ENCODE measurements at regions not wholly inside any gene's neighbourhood (a gene's known extent, or its start where the extent isn't known, plus 50 kb on each side); places are given as distances from the start of the nearest gene placed in this dataset.

DNA sequence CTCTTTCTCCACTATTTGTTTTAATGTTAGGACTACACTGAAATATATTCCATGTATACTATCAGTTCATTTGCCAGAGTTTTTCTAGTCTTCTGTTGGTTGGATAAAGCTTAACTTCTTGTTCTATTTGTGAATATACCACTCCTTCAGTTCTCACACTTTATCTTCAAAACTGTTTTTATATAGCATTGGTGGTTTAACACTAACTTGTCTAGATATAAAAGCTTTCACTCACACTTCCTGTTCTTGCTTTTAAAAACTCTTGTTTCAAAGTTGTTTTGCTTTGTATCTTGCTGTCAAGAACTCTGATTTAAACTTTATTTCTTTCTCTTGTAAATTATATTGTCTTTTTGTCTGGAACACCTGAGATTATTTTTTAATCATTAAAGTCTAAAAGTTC, 226.8 kb upstream of the TENT5A start:
- no peaks in the 10 kb centered on the region for H3K36me3 ChIP-seq (ENCODE audit: control insufficient read depth, insufficient read depth, low read length)
- no peak overlapping the region for H3K4me3 ChIP-seq (replicated peaks; ENCODE audit: low read depth, low read length)
- TF ChIP-seq, protein P1, sequence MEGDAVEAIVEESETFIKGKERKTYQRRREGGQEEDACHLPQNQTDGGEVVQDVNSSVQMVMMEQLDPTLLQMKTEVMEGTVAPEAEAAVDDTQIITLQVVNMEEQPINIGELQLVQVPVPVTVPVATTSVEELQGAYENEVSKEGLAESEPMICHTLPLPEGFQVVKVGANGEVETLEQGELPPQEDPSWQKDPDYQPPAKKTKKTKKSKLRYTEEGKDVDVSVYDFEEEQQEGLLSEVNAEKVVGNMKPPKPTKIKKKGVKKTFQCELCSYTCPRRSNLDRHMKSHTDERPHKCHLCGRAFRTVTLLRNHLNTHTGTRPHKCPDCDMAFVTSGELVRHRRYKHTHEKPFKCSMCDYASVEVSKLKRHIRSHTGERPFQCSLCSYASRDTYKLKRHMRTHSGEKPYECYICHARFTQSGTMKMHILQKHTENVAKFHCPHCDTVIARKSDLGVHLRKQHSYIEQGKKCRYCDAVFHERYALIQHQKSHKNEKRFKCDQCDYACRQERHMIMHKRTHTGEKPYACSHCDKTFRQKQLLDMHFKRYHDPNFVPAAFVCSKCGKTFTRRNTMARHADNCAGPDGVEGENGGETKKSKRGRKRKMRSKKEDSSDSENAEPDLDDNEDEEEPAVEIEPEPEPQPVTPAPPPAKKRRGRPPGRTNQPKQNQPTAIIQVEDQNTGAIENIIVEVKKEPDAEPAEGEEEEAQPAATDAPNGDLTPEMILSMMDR (IDR thresholded peaks at IDR 0.05; ENCODE audit: insufficient read depth, low read length, poor library complexity, severe bottlenecking) = no peak
- no peaks in the 10 kb centered on the region for H3K27me3 ChIP-seq (replicated peaks; ENCODE audit: control insufficient read depth, insufficient read depth, low read length)
- DNase-seq (ENCODE audit: extremely low read depth, insufficient read length) = no peak

DNA sequence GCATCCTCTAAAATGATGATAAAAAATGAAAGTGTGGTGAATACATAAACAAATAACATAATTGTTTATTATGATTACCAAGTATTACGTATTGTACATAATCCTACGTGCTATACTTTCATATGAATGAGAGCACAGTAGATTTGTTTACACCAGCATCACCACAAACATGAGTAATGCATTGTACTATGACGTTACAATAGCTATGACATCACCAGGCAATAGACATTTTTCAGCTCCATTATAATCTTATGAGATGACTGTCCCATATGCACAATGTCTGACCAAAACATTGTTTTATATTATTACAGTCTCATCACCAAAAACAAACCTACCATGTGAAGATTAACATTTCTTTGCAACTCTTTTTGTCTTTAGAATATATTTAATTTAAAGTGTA, 225.7 kb upstream of the TENT5A start:
- Histone ChIP-seq H3K36me3 (ENCODE audit: control insufficient read depth, insufficient read depth, low read length) (no peaks in the 10 kb centered on the region), H3K27me3 (replicated peaks; ENCODE audit: control insufficient read depth, insufficient read depth, low read length) (no peaks in the 10 kb centered on the region), H3K4me3 (replicated peaks; ENCODE audit: low read depth, low read length) (no peak overlapping the region)
- TF ChIP-seq, protein P1 (IDR thresholded peaks at IDR 0.05; ENCODE audit: insufficient read depth, low read length, poor library complexity, severe bottlenecking) = no peak
- no peak for DNase-seq (ENCODE audit: extremely low read depth, insufficient read length)

DNA sequence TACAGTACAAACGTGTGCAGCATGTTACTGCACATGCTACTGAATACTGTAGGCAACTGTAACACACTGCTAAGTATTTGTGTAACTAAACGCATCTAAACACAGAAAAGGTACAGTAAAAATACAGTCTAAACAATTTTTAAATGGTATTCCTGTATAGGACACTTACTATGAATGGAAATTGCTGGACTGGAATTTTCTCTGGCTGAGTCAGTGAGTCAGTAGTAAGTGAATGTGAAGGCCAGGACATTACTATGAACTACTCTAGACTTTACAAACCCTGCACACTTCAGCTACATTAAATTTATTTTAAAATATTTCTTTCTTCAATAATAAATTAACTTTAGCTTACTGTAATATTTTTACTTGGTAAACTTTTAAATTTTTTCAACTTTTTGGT, 225.0 kb upstream of the TENT5A start:
- H3K4me3 ChIP-seq (replicated peaks; ENCODE audit: low read depth, low read length) = no peak overlapping the region
- H3K36me3 ChIP-seq (ENCODE audit: control insufficient read depth, insufficient read depth, low read length) = no peaks in the 10 kb centered on the region
- DNase-seq (ENCODE audit: extremely low read depth, insufficient read length) = no peak
- no peaks in the 10 kb centered on the region for H3K27me3 ChIP-seq (replicated peaks; ENCODE audit: control insufficient read depth, insufficient read depth, low read length)
- TF ChIP-seq, protein P1 (IDR thresholded peaks at IDR 0.05; ENCODE audit: insufficient read depth, low read length, poor library complexity, severe bottlenecking) = no peak

DNA sequence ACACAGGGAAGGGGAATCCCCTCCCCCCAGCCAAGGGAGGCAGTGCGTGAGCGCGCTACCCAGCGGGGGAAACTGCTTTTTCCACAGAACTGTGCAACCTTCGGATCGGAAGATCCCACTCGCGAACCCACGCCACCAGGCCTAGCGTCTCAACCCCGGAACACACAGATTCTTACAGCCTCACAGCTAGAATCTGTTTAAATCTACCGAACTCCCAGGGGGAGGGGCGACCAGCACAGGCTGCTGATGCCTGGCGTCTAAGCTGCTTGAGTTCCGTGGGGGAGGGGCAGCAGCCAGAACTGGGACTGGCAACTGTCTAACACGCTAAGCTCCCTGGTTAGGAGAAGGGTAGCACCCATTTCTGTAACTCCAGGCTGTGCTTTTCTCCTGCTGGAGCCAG, 217.3 kb upstream of the TENT5A start:
- H3K36me3 ChIP-seq (ENCODE audit: control insufficient read depth, insufficient read depth, low read length) = no peaks in the 10 kb centered on the region
- DNase-seq (ENCODE audit: extremely low read depth, insufficient read length) = no peak
- TF ChIP-seq, protein P1 (IDR thresholded peaks at IDR 0.05; ENCODE audit: insufficient read depth, low read length, poor library complexity, severe bottlenecking) = no peak
- no peak overlapping the region for H3K4me3 ChIP-seq (replicated peaks; ENCODE audit: low read depth, low read length)
- no peaks in the 10 kb centered on the region for H3K27me3 ChIP-seq (replicated peaks; ENCODE audit: control insufficient read depth, insufficient read depth, low read length)

DNA sequence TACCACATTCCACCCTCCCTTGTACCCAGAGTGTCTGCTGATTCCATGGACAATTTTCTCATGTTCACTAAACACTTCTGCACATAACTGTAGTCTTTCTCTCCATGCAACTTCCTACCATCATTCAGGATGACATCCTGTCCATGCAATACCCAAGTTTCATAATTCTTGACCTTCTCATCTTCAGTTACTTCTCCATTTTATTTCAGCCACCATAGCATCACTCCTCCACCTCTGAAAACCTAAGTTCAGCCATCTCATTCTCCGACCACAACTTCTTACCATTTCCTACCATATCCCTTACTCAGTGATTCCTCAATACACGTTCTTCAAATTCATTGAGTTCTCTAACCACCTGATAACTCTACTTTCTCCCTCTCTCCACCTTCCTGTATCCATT, 216.5 kb upstream of the TENT5A start:
- Histone ChIP-seq H3K36me3 (ENCODE audit: control insufficient read depth, insufficient read depth, low read length) (no peaks in the 10 kb centered on the region), H3K27me3 (replicated peaks; ENCODE audit: control insufficient read depth, insufficient read depth, low read length) (no peaks in the 10 kb centered on the region), H3K4me3 (replicated peaks; ENCODE audit: low read depth, low read length) (no peak overlapping the region)
- TF ChIP-seq, protein P1 (IDR thresholded peaks at IDR 0.05; ENCODE audit: insufficient read depth, low read length, poor library complexity, severe bottlenecking) = no peak
- DNase-seq (ENCODE audit: extremely low read depth, insufficient read length) = no peak

DNA sequence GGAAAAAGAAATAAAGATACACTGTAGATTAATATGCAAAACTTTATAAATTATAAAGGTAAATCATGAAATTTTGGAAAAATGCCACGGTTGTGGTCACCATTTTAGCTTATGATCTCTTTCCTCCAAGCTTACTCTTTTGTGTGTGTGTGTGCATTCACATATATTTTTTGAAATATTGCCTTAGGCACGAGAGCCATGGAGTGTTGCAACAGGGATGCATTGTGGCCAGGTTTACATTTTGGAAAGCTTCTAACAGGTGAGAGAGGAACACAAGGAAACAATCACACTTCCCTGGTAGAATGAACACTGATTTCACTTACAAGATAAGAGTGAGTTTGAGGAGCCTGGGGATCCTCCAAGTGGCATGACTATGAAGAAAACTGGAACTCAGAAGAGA, 214.5 kb upstream of the TENT5A start:
- Histone ChIP-seq H3K36me3 (ENCODE audit: control insufficient read depth, insufficient read depth, low read length) (no peaks in the 10 kb centered on the region), H3K27me3 (replicated peaks; ENCODE audit: control insufficient read depth, insufficient read depth, low read length) (no peaks in the 10 kb centered on the region), H3K4me3 (replicated peaks; ENCODE audit: low read depth, low read length) (no peak overlapping the region)
- DNase-seq (ENCODE audit: extremely low read depth, insufficient read length) = no peak
- TF ChIP-seq, protein P1 (IDR thresholded peaks at IDR 0.05; ENCODE audit: insufficient read depth, low read length, poor library complexity, severe bottlenecking) = no peak

Measured in GM06990 (cell line).